Right cardiac atrium (tissue), 5 donors: ENCODE measurements at regions not wholly inside any gene's neighbourhood (a gene's known extent, or its start where the extent isn't known, plus 50 kb on each side); places are given as distances from the start of the nearest gene placed in this dataset.
"Not testable (repeated sequence)": the region's sequence is repeated elsewhere in the genome, so short reads cannot be mapped to it uniquely, and the experiment has no call there.

Experiments
- ATAC-seq, 2 donors: fragments of 200-7000 bp; cut with Tn5 transposase; one replicate each; pipeline versions ENCODE4 v1.8.0 to v1.9.1; 2020; ENCODE audit warnings: moderate library complexity in 2 of 2, mild to moderate bottlenecking in 1 of 2
- DNase-seq, 3 donors: peaks; one replicate each; pipeline ENCODE4 v3.0.0-alpha.2; 2020
- H3K27ac ChIP-seq: one replicate; pipeline ENCODE4 v1.5.1; 2013; ENCODE audit warnings: mild to moderate bottlenecking, low read length, control low read depth, moderate library complexity
- H3K27me3 ChIP-seq: one replicate; pipeline ENCODE4 v1.6.1; 2013; ENCODE audit not compliant: control insufficient read depth, insufficient read depth
- H3K4me1 ChIP-seq: one replicate; pipeline ENCODE4 v1.6.1; 2013; ENCODE audit warnings: low read length; ENCODE audit not compliant: control insufficient read depth, insufficient read depth
- H3K4me3 ChIP-seq: one replicate; pipeline ENCODE4 v1.5.1; 2013; ENCODE audit warnings: low read length, control low read depth
- H3K9me3 ChIP-seq: one replicate; pipeline ENCODE4 v1.6.1; 2013; ENCODE audit warnings: low read length; ENCODE audit not compliant: control insufficient read depth
- WGBS: extraction: QIAGEN DNeasy Blood & Tissue Kit; methylation state at CpG from one replicate; pipeline ENCODE4 v1.1.7; 2013; 5-methylcytosine and 5-hydroxymethylcytosine counted together
- intact Hi-C, 4 donors: fragments of 100-400 bp; cut with DNase I; formaldehyde crosslinking; loops; one replicate each; pipeline versions ENCODE4 v1.11.0 to v1.14.0; 2022 to 2023
- donor health status: healthy with polysubstance abuse.
- donor health status: DM: no; HTN: yes; CAD: no.
- donor health status: DM: no; HTN: no; CAD: no.
- donor health status: DM: no; HTN: yes; CAD: no; lungs with severe emphysema.
- donor health status: DM: yes; HTN: yes; CAD: no.

GRCh38 chrX:97858592-97858991 is 974.9 kb downstream of the RPA4 start:
- H3K9me3 ChIP-seq = no peaks in the 10 kb centered on the region
- WGBS = 67% methylated on average over 1 of the region's 1 CpG
- ATAC-seq (no peak), DNase-seq (no peak)
- H3K27ac ChIP-seq = no peak overlapping the region
- H3K27me3 ChIP-seq = no peaks in the 10 kb centered on the region
- intact Hi-C loops = no loop called here
- no peak overlapping the region for H3K4me3 ChIP-seq
- H3K4me1 ChIP-seq = no peaks in the 10 kb centered on the region

- ATAC-seq (no peak), DNase-seq (no peak)
- Histone ChIP-seq H3K27me3 (no peaks in the 10 kb centered on the region), H3K9me3 (no peaks in the 10 kb centered on the region), H3K27ac (no peak overlapping the region), H3K4me3 (no peak overlapping the region), H3K4me1 (no peaks in the 10 kb centered on the region)
- 86% methylated on average over 1 of the region's 1 CpG for WGBS
- intact Hi-C loops = no loop called here
Observed at GRCh38 chrX:97860226-97860625, 976.5 kb downstream of the RPA4 start.

GRCh38 chrX:97863261-97863660 is 979.6 kb downstream of the RPA4 start:
- H3K4me1 ChIP-seq = no peaks in the 10 kb centered on the region
- 70% methylated on average over 3 of the region's 3 CpGs for WGBS
- no peaks in the 10 kb centered on the region for H3K9me3 ChIP-seq
- H3K27me3 ChIP-seq = no peaks in the 10 kb centered on the region
- H3K4me3 ChIP-seq = no peak overlapping the region
- H3K27ac ChIP-seq = no peak overlapping the region
- intact Hi-C loops = no loop called here
- ATAC-seq (no peak), DNase-seq (no peak)

- DNase-seq = no peak
- intact Hi-C loops = no loop called here
- Histone ChIP-seq H3K4me3 (no peak overlapping the region), H3K27ac (no peak overlapping the region), H3K27me3 (no peaks in the 10 kb centered on the region), H3K4me1 (no peaks in the 10 kb centered on the region), H3K9me3 (no peaks in the 10 kb centered on the region)
- WGBS = 59% methylated on average over 2 of the region's 2 CpGs
- ATAC-seq = no peak
Observed at GRCh38 chrX:97867266-97867665, 983.6 kb downstream of the RPA4 start.

- H3K4me3 ChIP-seq = no peak overlapping the region
- no peaks in the 10 kb centered on the region for H3K27me3 ChIP-seq
- WGBS = 84% methylated on average over 2 of the region's 2 CpGs
- intact Hi-C loops = no loop called here
- no peak for ATAC-seq
- H3K4me1 ChIP-seq = no peaks in the 10 kb centered on the region
- no peak overlapping the region for H3K27ac ChIP-seq
- DNase-seq = no peak
- no peaks in the 10 kb centered on the region for H3K9me3 ChIP-seq
Observed at GRCh38 chrX:97876697-97877407, 993.1 kb downstream of the RPA4 start.

- Histone ChIP-seq H3K27ac (no peak overlapping the region), H3K4me3 (no peak overlapping the region), H3K4me1 (no peaks in the 10 kb centered on the region), H3K9me3 (no peaks in the 10 kb centered on the region), H3K27me3 (no peaks in the 10 kb centered on the region)
- DNase-seq (no peak), ATAC-seq (no peak)
- 63% methylated on average over 3 of the region's 3 CpGs for WGBS
- intact Hi-C loops = no loop called here
Observed at GRCh38 chrX:97882306-97882705, 998.6 kb downstream of the RPA4 start.

GRCh38 chrX:97895751-97896150 is 1012.0 kb downstream of the RPA4 start:
- Histone ChIP-seq H3K27ac (no peak overlapping the region), H3K4me3 (no peak overlapping the region), H3K9me3 (no peaks in the 10 kb centered on the region), H3K4me1 (no peaks in the 10 kb centered on the region), H3K27me3 (no peaks in the 10 kb centered on the region)
- DNase-seq (no peak), ATAC-seq (no peak)
- intact Hi-C loops = no loop called here
- WGBS = 32% methylated on average over 1 of the region's 1 CpG

GRCh38 chrX:97897998-97898397 is 1014.3 kb downstream of the RPA4 start:
- Histone ChIP-seq H3K27me3 (no peaks in the 10 kb centered on the region), H3K9me3 (no peaks in the 10 kb centered on the region), H3K4me1 (no peaks in the 10 kb centered on the region), H3K27ac (no peak overlapping the region), H3K4me3 (no peak overlapping the region)
- intact Hi-C loops = no loop called here
- DNase-seq = no peak
- no peak for ATAC-seq
- 89% methylated on average over 1 of the region's 1 CpG for WGBS

- H3K4me3 ChIP-seq = no peak overlapping the region
- H3K9me3 ChIP-seq = no peaks in the 10 kb centered on the region
- intact Hi-C loops = no loop called here
- DNase-seq (no peak), ATAC-seq (no peak)
- H3K27ac ChIP-seq = no peak overlapping the region
- WGBS = 56% methylated on average over 2 of the region's 2 CpGs
- H3K27me3 ChIP-seq = no peaks in the 10 kb centered on the region
- no peaks in the 10 kb centered on the region for H3K4me1 ChIP-seq
Observed at GRCh38 chrX:97898798-97899197, 1015.1 kb downstream of the RPA4 start.

GRCh38 chrX:97907791-97908190 is 1024.1 kb downstream of the RPA4 start:
- intact Hi-C loops = no loop called here
- Histone ChIP-seq H3K4me1 (no peaks in the 10 kb centered on the region), H3K27ac (no peak overlapping the region), H3K9me3 (no peaks in the 10 kb centered on the region), H3K27me3 (no peaks in the 10 kb centered on the region), H3K4me3 (no peak overlapping the region)
- 87% methylated on average over 1 of the region's 1 CpG for WGBS
- DNase-seq = no peak
- no peak for ATAC-seq

- ATAC-seq (no peak), DNase-seq (no peak)
- Histone ChIP-seq H3K27ac (no peak overlapping the region), H3K27me3 (no peaks in the 10 kb centered on the region), H3K4me1 (no peaks in the 10 kb centered on the region), H3K4me3 (no peak overlapping the region), H3K9me3 (no peaks in the 10 kb centered on the region)
- 53% methylated on average over 3 of the region's 3 CpGs for WGBS
- intact Hi-C loops = no loop called here
Observed at GRCh38 chrX:97909245-97909644, 1025.5 kb downstream of the RPA4 start.

- ATAC-seq, H3K27ac ChIP-seq, H3K27me3 ChIP-seq, intact Hi-C loops, H3K4me1 ChIP-seq, H3K9me3 ChIP-seq, DNase-seq, H3K4me3 ChIP-seq: not testable (repeated sequence)
- WGBS = 87% methylated on average over 10 of the region's 10 CpGs
Observed at GRCh38 chrX:97915390-97915789, 1031.7 kb downstream of the RPA4 start.
